Type B pancreatic cell (in vitro differentiated cells): ENCODE measurements at regions not wholly inside any gene's neighbourhood (a gene's known extent, or its start where the extent isn't known, plus 50 kb on each side); places are given as distances from the start of the nearest gene placed in this dataset.

ENCODE experiments used
- DNase-seq: peaks from one replicate; pipeline ENCODE4 v3.0.0; 2021; ENCODE audit warnings: mixed read lengths; ENCODE audit not compliant: unreplicated experiment; ENCODE audit errors: extremely low spot score
- H3K27ac Mint-ChIP-seq: 2 replicates; pipeline ENCODE4 v1.8.0; 2021; ENCODE audit warnings: mild to moderate bottlenecking, mixed read lengths
- H3K27me3 Mint-ChIP-seq: 2 replicates; pipeline ENCODE4 v1.8.0; 2021; ENCODE audit warnings: mixed read lengths
- H3K36me3 Mint-ChIP-seq: 2 replicates; pipeline ENCODE4 v1.8.0; 2021; ENCODE audit warnings: mixed read lengths
- H3K4me1 Mint-ChIP-seq: one replicate; pipeline ENCODE4 v1.8.0; 2021; ENCODE audit warnings: mixed read lengths; ENCODE audit not compliant: unreplicated experiment
- H3K4me3 Mint-ChIP-seq: 2 replicates; pipeline ENCODE4 v1.8.0; 2021; ENCODE audit warnings: mild to moderate bottlenecking, mixed read lengths
- H3K9me3 Mint-ChIP-seq: 2 replicates; pipeline ENCODE4 v1.8.0; 2021; ENCODE audit warnings: mixed read lengths
- CTCF ChIP-seq: fragments of 200-600 bp; sonication (generic); conservative IDR thresholded peaks from 2 replicates; pipeline ENCODE4 v1.5.0; 2021; ENCODE audit warnings: antibody characterized with exemption, mild to moderate bottlenecking

- no peak for TF ChIP-seq CTCF
- Mint-ChIP-seq H3K4me3 (no peak overlapping the region), H3K27me3 (no peaks in the 10 kb centered on the region), H3K4me1 (no peaks in the 10 kb centered on the region), H3K27ac (no peak overlapping the region), H3K9me3 (no peaks in the 10 kb centered on the region), H3K36me3 (no peaks in the 10 kb centered on the region)
- DNase-seq: no peak
These were observed 711.1 kb downstream of the EPHA7 start for GRCh38 chr6:92708270-92708669.

GRCh38 chr6:92706976-92707375 lies 712.4 kb downstream of the EPHA7 start:
- H3K4me1 Mint-ChIP-seq: no peaks in the 10 kb centered on the region
- no peak for DNase-seq
- H3K27ac Mint-ChIP-seq: no peak overlapping the region
- H3K36me3 Mint-ChIP-seq: no peaks in the 10 kb centered on the region
- TF ChIP-seq CTCF: no peak
- no peaks in the 10 kb centered on the region for H3K9me3 Mint-ChIP-seq
- no peak overlapping the region for H3K4me3 Mint-ChIP-seq
- no peaks in the 10 kb centered on the region for H3K27me3 Mint-ChIP-seq

- Mint-ChIP-seq H3K4me1 (no peaks in the 10 kb centered on the region), H3K36me3 (no peaks in the 10 kb centered on the region), H3K27me3 (no peaks in the 10 kb centered on the region), H3K9me3 (no peaks in the 10 kb centered on the region), H3K4me3 (no peak overlapping the region), H3K27ac (no peak overlapping the region)
- DNase-seq: no peak
- TF ChIP-seq CTCF: no peak
These were observed 717.8 kb downstream of the EPHA7 start for GRCh38 chr6:92701425-92702096.

GRCh38 chr6:92700411-92700810 lies 718.9 kb downstream of the EPHA7 start:
- H3K4me3 Mint-ChIP-seq: no peak overlapping the region
- DNase-seq: no peak
- no peak for TF ChIP-seq CTCF
- H3K27ac Mint-ChIP-seq: no peak overlapping the region
- H3K36me3 Mint-ChIP-seq: no peaks in the 10 kb centered on the region
- no peaks in the 10 kb centered on the region for H3K4me1 Mint-ChIP-seq
- H3K27me3 Mint-ChIP-seq: no peaks in the 10 kb centered on the region
- no peaks in the 10 kb centered on the region for H3K9me3 Mint-ChIP-seq

- Mint-ChIP-seq H3K4me1 (no peaks in the 10 kb centered on the region), H3K4me3 (no peak overlapping the region), H3K36me3 (no peaks in the 10 kb centered on the region), H3K9me3 (no peaks in the 10 kb centered on the region), H3K27me3 (peaks cover 4% of the 10 kb centered on the region), H3K27ac (no peak overlapping the region)
- no peak for DNase-seq
- no peak for TF ChIP-seq CTCF
These were observed 728.3 kb downstream of the EPHA7 start for GRCh38 chr6:92690997-92691599.
